GM21447 (cell line): ENCODE measurements at regions not wholly inside any gene's neighbourhood (a gene's known extent, or its start where the extent isn't known, plus 50 kb on each side); places are given as distances from the start of the nearest gene placed in this dataset.
"Not testable (repeated sequence)": the region's sequence is repeated elsewhere in the genome, so short reads cannot be mapped to it uniquely, and the experiment has no call there.

Experiments used
- ATAC-seq: cut with Tn5 transposase; IDR thresholded peaks from one replicate; pipeline ENCODE4 v1.9.1; 2021; ENCODE audit not compliant: unreplicated experiment

- ATAC-seq: peak; percentile 52
These were observed 211.1 kb upstream of the NUDT6 start for GRCh38 chr4:123133397-123134050.

DNA sequence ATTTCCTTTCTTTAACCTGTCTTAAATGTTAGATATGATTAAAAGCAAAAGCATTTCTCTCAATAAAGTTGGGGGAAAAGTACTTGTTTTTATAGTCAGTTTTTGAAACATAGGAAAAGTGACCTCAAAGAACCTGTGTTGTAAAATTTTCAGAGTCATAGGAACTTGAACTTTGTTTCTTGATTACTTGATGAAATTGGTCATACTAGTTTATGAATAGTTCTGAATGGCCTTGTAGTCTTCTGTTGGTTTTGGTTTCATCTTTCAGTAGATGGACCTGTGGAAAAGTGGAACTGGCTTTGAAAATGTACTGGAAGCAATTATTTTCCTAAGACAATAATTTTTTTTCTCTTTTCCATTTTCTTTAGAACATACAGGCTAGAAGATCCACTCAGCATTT is 222.2 kb upstream of the NUDT6 start:
- no peak for ATAC-seq

DNA sequence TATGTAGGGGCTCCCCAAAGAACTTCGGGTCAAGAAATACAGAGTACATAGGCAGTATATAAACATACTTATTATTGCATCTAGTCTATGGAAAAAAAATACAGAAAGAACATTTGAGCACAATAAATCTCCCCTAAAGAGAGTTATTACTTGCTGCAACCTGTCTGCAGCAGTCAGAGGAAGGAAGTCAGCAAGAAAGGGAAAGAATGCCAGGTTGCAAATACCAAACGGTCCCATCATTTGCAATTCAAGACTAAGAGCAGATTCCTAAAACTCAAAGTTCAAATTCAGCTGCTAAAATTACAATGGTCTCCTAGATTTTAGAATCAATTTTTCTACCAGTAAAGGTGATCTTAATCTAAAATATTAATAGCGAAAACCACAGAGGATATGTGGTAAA is 236.2 kb upstream of the NUDT6 start:
- ATAC-seq: no peak

- ATAC-seq: no peak
These were observed 237.1 kb upstream of the NUDT6 start for GRCh38 chr4:123159479-123159878.

DNA sequence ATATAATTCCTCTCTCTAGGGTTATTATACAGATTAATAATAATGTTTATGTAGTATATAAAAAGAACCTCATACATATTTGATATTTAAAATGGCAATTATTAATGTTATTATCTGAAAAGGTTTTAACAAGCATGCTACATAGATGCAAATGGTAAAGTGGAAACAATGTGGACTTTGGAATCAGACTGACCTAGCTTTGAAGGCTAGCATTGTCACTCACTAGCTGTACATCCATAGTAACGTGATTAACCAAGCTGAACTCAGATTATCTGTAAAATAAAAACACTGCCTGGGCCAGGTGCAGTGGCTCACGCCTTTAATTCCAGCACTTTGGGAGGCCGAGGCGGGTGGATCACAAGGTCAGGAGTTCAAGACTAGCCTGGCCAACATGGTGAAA is 233.7 kb upstream of the SPRY1 start:
- no peak for ATAC-seq

DNA sequence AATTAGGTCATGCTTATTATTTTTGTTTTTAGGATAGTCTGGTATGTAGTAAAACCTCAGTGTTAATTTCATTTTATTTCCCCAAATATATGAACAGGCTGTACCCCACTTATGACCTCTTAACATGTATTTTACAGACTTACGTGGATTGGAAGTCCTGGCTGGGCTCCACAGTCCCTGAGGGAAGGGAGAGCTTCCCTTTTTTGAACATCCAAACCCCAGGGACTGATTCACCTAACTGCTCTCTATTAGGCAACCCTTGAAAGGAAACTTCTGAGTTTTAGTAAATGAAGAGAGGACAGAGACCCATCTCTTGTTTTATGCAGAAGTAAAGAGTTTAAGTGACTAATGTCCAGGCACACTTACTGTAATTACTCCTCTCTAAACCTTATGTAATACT is 233.1 kb upstream of the SPRY1 start:
- ATAC-seq: no peak

- no peak for ATAC-seq
These were observed 230.6 kb upstream of the SPRY1 start for GRCh38 chr4:123166023-123166422.

GRCh38 chr4:123167931-123168330 is 228.7 kb upstream of the SPRY1 start:
- ATAC-seq: no peak

DNA sequence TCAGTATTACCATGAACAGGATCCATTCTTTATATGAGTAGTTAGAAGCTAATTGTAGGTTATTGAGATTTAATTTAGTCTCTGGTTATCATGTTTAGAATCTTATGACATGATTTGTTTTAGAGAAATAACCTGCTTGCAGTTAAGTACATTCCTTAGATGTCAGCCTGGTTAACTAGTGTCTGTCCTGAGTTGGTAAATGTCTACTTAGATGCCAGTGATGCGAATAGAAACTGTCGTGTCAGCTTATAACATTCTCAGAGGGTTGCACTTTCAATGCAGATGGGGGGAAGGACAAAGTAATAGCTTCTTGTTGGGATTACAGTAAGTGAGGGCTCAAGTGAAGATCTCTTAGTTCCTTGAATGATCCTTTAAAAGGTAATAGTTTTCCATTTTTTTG is 227.8 kb upstream of the SPRY1 start:
- no peak for ATAC-seq

GRCh38 chr4:123170843-123171242 is 225.8 kb upstream of the SPRY1 start:
- ATAC-seq: no peak

GRCh38 chr4:123176605-123177004 is 220.0 kb upstream of the SPRY1 start:
- no peak for ATAC-seq

- ATAC-seq: no peak
These were observed 214.3 kb upstream of the SPRY1 start for GRCh38 chr4:123182289-123182688.

GRCh38 chr4:123183308-123183707 is 213.3 kb upstream of the SPRY1 start:
- ATAC-seq: no peak

DNA sequence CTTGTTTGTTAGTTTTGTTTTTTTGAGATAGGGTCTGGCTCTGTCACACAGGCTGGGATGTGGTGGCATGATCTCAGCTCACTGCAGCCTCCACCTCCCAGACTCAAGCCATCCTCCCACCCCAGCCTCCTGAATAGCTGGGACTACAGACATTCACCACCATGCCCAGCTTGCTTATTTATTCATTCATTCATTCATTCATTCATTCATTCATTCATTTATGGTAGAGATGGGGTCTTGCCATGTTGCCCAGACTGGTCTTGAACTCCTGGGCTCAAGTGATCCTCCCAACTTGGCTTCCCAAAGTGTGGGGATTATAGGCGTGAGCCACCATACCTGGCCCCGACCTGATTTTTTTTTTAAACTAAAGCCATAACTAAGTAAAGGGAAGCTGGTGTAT is 212.8 kb upstream of the SPRY1 start:
- ATAC-seq: not testable (repeated sequence)

GRCh38 chr4:123186731-123187130 is 209.9 kb upstream of the SPRY1 start:
- ATAC-seq: no peak

DNA sequence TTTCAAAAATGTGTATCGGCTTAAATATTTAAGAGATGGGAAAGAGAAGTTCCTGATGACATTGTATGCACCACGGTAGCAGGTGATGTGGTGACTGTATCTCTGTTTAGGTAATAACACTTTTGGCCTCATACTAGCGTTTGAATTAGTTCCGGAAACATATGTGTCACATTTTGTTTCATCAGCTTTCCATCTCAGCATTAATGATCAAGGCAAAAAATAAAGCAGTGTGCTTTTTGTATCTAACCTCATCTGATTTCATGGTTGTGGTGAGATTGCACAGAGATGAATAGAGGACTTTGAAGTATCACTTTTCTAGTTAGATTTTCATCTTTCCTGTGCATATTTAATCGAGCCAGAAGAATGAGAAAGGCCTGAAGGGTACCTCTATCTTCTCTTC is 206.4 kb upstream of the SPRY1 start:
- ATAC-seq: no peak

DNA sequence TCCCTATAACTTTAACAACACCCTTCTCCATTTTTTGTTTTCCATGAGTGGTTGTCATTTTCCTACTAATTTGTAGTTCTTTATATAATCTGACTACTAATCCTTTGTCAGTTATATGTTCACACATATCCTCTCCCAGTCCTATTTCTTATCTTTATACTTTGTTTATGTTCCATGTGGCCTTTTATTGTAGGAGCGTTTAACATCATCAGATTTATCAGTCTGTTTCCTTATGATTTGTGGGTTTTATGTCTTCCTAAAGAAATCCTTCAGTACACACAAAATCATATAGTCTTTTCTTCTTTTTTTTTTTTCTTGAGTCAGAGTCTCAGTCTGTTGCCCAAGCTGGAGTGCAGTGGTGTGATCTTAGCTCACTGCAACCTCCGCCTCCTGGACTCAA is 204.9 kb upstream of the SPRY1 start:
- no peak for ATAC-seq

DNA sequence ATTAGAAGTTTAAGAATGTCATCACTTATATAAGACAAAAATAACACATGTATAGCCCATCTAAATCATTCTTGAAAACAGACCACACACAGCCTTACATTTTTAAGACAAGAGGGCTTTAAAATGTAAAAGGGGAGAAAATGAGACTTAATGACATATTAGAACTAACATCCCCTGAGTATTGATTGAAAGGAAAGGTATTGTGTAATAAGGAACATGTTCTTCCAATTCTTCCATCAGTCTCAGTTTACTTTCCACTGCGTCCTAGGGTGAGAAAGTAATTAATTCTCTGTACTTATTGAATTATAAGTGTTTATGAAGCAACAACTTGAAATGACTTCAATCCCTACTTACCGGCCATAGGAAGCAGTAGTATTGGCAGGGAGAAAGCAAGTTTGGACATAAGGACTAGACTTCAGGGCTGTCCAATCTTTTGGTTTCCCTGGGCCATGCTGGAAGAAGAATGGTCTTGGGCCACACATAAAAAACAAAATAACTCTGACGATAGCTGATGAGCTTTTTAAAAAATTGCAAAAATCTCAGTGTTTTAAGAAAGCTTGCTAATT is 202.7 kb upstream of the SPRY1 start:
- no peak for ATAC-seq

GRCh38 chr4:123198706-123199105 is 197.9 kb upstream of the SPRY1 start:
- ATAC-seq: no peak

GRCh38 chr4:123200051-123200940 is 196.3 kb upstream of the SPRY1 start:
- ATAC-seq: no peak

GRCh38 chr4:123204737-123205136 is 191.9 kb upstream of the SPRY1 start:
- ATAC-seq: no peak

GRCh38 chr4:123206016-123206415 is 190.6 kb upstream of the SPRY1 start:
- no peak for ATAC-seq
